Esophagus muscularis mucosa (tissue), 4 donors: ENCODE measurements at regions not wholly inside any gene's neighbourhood (a gene's known extent, or its start where the extent isn't known, plus 50 kb on each side); places are given as distances from the start of the nearest gene placed in this dataset.

Source experiments
- DNase-seq: peaks from one replicate; pipeline ENCODE4 v3.0.0-alpha.2; 2017; ENCODE audit errors: extremely low spot score
- H3K27ac ChIP-seq, 4 donors: fragments of 200-600 bp; sonication (generic); replicated peaks in 1 of 4; 1 replicate in 3 of 4; 2 replicates in 1 of 4; pipeline ENCODE4 v1.5.1; 2016 to 2019; ENCODE audit warnings: mild to moderate bottlenecking in 1 of 4
- H3K27me3 ChIP-seq, 4 donors: fragments of 200-600 bp; sonication (generic); one replicate each; pipeline versions ENCODE4 v1.5.1 to v1.6.0; 2016 to 2019
- H3K36me3 ChIP-seq, 4 donors: fragments of 200-600 bp; sonication (generic); one replicate each; pipeline ENCODE4 v1.5.1; 2016 to 2019
- H3K4me1 ChIP-seq, 4 donors: fragments of 200-600 bp; sonication (generic); one replicate each; pipeline ENCODE4 v1.5.1; 2016 to 2019
- H3K4me3 ChIP-seq, 4 donors: fragments of 200-600 bp; sonication (generic); 1 replicate in 2 of 4; 2 replicates in 2 of 4; pipeline ENCODE4 v1.5.1; 2016 to 2019; ENCODE audit warnings: mild to moderate bottlenecking in 4 of 4, moderate library complexity in 1 of 4
- H3K9me3 ChIP-seq, 4 donors: fragments of 200-600 bp; sonication (generic); 1 replicate in 3 of 4; 2 replicates in 1 of 4; pipeline ENCODE4 v1.5.1; 2016 to 2019
- EP300 ChIP-seq: sonication (generic); formaldehyde crosslinking; IDR thresholded peaks from one replicate; pipeline ENCODE4 v1.6.1; 2017; ENCODE audit warnings: antibody characterized with exemption
- POLR2A ChIP-seq: fragments of 450-650 bp; IDR thresholded peaks from one replicate; pipeline ENCODE4 v1.6.1; 2017; ENCODE audit warnings: antibody characterized with exemption, moderate library complexity, mild to moderate bottlenecking, low read depth
- POLR2AphosphoS5 ChIP-seq, 2 donors: sonication (generic); formaldehyde crosslinking; IDR thresholded peaks; one replicate each; pipeline ENCODE4 v1.6.1; 2017; ENCODE audit warnings: antibody characterized with exemption in 2 of 2
- WGBS: methylation state at CpG from one replicate; pipeline ENCODE4 v1.1.5; 2018; 5-methylcytosine and 5-hydroxymethylcytosine counted together
- intact Hi-C: fragments of 100-400 bp; cut with DNase I; formaldehyde crosslinking; loops from one replicate; pipeline ENCODE4 v1.15.1; 2023
- TF ChIP-seq, protein P1 (sequence below), 3 experiments: fragments of 200-600 bp in 2 of 3; fragments of 450-650 bp in 1 of 3; sonication (generic) in 2 of 3; IDR thresholded peaks; one replicate each; pipeline ENCODE4 v1.5.1; 2017 to 2019; ENCODE audit warnings: antibody characterized with exemption in 3 of 3, mild to moderate bottlenecking in 2 of 3, moderate library complexity in 1 of 3

DNA sequence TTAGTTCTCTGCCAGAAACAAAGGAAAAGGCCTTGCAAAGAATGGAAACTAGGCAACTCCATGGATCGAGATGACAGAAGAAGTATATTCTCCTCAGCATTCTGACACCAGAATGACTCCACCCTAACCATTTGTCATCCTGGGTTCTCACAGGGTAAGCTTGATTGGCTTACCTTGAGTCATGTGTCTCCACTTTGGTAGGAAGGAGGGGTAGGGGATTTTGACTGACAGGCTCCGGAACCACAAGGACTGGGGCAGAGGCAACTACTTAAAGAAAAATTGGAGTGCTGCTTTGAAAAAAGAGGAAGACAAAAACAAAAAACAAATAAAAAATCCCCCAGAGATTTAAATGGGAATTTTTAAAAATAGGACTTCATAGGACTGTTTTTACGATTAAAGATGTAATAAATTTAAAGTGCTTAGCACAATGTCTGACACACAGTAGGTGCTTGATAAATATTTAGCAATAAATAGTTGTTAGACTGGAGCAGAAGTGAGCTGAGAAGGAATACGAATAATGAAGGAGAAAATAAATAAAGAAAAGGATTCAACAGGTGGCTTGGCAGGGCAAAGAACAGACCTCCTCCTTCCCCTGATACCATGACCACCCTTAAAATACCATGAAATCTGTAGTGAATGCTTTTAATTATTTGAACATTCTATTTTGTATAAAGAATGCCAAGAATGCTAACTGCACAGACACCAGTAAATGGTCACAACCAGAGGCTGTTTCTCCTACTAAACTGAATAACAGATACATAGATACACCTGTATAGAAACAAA, 230.2 kb downstream of the CDCA7 start:
- no peaks in the 10 kb centered on the region for H3K9me3 ChIP-seq
- H3K27ac ChIP-seq: no peak overlapping the region
- no peak overlapping the region for H3K4me3 ChIP-seq
- H3K27me3 ChIP-seq: peaks cover 0 to 15% (median 0%) of the 10 kb centered on the region in 4 donors
- intact Hi-C loops: no loop called here
- H3K36me3 ChIP-seq: no peaks in the 10 kb centered on the region
- no peak for DNase-seq
- 66% methylated on average over 4 of the region's 4 CpGs for WGBS
- TF ChIP-seq EP300 (no peak), POLR2A (no peak), POLR2AphosphoS5 (IDR thresholded peaks at IDR 0.05) (no peak)
- TF ChIP-seq, protein P1, sequence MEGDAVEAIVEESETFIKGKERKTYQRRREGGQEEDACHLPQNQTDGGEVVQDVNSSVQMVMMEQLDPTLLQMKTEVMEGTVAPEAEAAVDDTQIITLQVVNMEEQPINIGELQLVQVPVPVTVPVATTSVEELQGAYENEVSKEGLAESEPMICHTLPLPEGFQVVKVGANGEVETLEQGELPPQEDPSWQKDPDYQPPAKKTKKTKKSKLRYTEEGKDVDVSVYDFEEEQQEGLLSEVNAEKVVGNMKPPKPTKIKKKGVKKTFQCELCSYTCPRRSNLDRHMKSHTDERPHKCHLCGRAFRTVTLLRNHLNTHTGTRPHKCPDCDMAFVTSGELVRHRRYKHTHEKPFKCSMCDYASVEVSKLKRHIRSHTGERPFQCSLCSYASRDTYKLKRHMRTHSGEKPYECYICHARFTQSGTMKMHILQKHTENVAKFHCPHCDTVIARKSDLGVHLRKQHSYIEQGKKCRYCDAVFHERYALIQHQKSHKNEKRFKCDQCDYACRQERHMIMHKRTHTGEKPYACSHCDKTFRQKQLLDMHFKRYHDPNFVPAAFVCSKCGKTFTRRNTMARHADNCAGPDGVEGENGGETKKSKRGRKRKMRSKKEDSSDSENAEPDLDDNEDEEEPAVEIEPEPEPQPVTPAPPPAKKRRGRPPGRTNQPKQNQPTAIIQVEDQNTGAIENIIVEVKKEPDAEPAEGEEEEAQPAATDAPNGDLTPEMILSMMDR (IDR thresholded peaks at IDR 0.05): no peak
- H3K4me1 ChIP-seq: peaks cover 0 to 1% (median 0%) of the 10 kb centered on the region in 4 donors

DNA sequence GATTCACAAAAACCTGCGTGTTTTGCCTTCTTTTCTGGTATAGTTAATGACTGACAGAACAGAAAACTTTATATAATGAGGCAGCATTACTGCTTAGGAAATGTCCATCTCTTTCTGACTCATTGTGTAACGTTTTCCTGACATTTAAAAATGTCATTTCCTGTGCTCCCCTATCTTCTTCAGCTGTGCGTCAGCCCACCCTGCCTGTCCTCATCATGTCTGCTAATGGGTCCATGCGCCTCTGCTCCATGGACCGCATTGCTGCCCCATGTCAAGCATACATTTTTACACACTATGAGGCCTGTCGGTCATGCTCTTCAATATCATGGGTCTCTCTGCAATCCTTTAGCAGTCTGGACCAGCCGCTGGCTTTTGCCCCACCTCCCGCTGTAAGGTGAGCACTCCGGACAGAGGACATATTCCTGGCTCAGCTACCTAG, 234.3 kb downstream of the CDCA7 start:
- H3K9me3 ChIP-seq: peaks cover 0 to 11% (median 0%) of the 10 kb centered on the region in 4 donors
- no peak for TF ChIP-seq EP300
- no peak for TF ChIP-seq POLR2A
- TF ChIP-seq, protein P1 (IDR thresholded peaks at IDR 0.05): no peak
- H3K4me3 ChIP-seq: no peak overlapping the region
- no peak for DNase-seq
- H3K27ac ChIP-seq: no peak overlapping the region
- 76% methylated on average over 9 of the region's 9 CpGs for WGBS
- H3K4me1 ChIP-seq: peaks cover 0 to 3% (median 0%) of the 10 kb centered on the region in 4 donors
- intact Hi-C loops: no loop called here
- no peaks in the 10 kb centered on the region for H3K36me3 ChIP-seq
- H3K27me3 ChIP-seq: peaks cover 0 to 8% (median 0%) of the 10 kb centered on the region in 4 donors

DNA sequence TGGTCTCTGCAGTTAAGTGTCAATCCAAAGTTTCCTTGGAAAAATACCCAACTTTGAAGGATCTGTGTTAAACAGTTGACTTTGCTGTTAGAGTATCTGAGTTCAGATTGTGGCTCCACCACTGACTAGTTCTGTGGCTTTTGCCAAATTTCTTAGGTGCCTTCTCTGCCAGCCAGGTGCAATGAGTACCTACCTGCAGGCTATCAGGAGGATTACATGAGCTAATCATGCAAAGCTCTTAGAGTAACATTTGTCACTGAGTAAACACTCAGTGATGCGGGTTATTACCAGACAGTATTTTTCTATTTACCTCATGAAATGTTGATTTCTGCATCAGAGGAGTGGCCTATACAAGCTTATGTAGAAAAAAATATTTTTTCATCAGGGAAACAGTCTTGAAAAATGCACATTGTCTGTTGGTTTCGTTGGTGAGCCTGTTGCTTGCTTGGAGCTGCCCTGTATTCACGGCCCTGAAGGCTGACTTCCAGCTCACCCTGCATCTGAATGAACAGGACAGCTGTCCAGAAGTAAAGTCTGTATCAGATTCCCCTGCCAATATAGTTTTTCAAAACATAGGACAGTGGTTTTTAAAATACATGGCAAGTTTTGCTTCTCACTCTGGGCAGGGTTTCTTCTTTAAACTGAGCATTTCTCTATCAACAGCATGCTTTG, 235.1 kb downstream of the CDCA7 start:
- peaks cover 0 to 8% (median 0%) of the 10 kb centered on the region in 4 donors for H3K27me3 ChIP-seq
- WGBS: 81% methylated on average over 3 of the region's 3 CpGs
- peaks cover 0 to 3% (median 0%) of the 10 kb centered on the region in 4 donors for H3K4me1 ChIP-seq
- H3K36me3 ChIP-seq: no peaks in the 10 kb centered on the region
- TF ChIP-seq POLR2AphosphoS5 (IDR thresholded peaks at IDR 0.05) (no peak), POLR2A (no peak), EP300 (no peak)
- TF ChIP-seq, protein P1 (IDR thresholded peaks at IDR 0.05): no peak
- H3K4me3 ChIP-seq: no peak overlapping the region
- intact Hi-C loops: no loop called here
- H3K9me3 ChIP-seq: peaks cover 0 to 11% (median 0%) of the 10 kb centered on the region in 4 donors
- no peak for DNase-seq
- no peak overlapping the region for H3K27ac ChIP-seq

DNA sequence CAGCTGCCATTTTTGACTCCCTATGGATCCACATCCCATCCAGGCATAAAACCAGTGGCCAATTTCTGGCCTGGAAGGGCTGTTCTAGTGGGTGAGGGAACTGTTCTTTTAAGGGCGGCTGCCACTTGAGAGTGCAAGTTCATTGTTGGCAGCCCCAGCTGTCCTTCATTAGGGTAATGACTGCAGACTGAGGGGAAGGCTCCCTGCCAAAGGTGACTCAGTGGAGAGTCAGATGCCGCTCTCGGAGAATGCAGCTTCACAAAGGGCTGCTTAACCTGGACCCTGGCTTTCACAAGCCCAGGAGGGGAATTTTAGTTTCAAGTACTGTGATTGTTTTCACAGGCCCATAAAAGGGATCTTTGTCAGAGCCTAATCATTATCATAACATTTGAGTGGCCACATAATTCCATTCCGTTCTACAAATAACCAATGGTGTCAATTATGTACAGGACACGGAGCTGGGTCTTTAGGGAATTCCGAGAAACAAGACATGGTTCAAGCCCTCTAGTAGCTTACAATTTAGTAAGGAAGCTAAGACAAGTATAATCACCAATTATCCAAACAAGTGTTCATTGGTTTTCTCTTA, 235.7 kb downstream of the CDCA7 start:
- intact Hi-C loops: no loop called here
- no peak for DNase-seq
- Histone ChIP-seq H3K27me3 (peaks cover 0 to 8% (median 0%) of the 10 kb centered on the region in 4 donors), H3K9me3 (peaks cover 0 to 11% (median 0%) of the 10 kb centered on the region in 4 donors), H3K4me1 (peaks cover 0 to 3% (median 0%) of the 10 kb centered on the region in 4 donors), H3K36me3 (no peaks in the 10 kb centered on the region), H3K27ac (no peak overlapping the region), H3K4me3 (no peak overlapping the region)
- 55% methylated on average over 5 of the region's 6 CpGs for WGBS
- no peak for TF ChIP-seq EP300
- TF ChIP-seq, protein P1 (IDR thresholded peaks at IDR 0.05): no peak
- TF ChIP-seq POLR2A: no peak
- no peak for TF ChIP-seq POLR2AphosphoS5 (IDR thresholded peaks at IDR 0.05)
